ENCODE measurements at regions not wholly inside any gene's neighbourhood (a gene's known extent, or its start where the extent isn't known, plus 50 kb on each side); places are given as distances from the start of the nearest gene placed in this dataset.

DNA sequence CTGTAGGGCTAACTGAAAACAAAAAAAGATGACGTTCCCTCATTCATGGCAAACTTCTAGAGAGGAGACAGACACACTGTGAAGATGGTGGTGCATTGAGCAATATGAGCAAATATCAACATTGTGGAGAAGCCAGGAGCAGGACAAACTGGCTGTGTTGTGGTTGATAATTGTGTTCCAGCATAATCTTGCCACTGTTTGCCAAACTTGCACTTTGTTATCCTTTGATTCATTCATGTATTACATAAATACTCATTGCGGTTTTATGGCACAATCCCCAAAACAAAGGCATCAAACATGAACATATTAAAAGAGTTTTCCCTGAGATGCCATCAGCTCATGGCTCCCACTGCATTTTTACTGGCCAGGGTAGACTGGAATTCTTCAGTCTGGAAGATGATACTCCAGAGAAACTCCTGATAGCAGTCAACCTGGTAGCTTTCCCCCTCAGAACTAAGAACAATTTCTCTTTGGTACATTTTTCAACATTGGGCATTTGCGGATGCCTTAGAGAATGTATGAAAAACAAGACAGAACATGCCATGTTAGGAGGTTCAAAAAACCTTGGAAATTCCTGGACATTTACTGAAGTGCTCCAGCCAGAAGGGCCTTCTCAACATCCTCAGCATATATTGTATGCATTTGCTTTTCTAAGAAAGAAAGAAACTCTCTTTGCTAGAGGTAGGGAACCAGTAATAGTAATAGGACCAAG is 487.4 kb upstream of the CELF4 start:
- no peak for DNase-seq (ENCODE audit: low read depth in 2 of 2)

DNA sequence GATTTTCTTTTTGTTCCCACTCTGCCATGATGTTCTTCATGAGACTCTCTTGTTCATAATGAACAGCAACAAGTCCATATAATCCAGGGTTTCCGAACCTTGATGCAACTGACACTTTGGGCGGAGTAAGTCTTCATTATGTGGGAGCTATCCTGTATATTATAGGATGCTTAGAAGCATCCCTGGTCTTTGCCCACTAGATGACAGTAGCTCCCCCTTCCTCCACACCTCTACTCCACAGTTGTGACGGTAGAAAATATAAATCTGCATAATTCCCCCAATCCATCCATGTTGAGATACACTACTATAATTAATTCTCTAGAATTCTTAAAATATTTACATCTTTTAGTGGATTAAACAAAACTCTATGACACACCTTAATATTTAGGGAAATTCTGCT is 482.2 kb upstream of the CELF4 start:
- no peak for DNase-seq (ENCODE audit: low read depth in 2 of 2)

DNA sequence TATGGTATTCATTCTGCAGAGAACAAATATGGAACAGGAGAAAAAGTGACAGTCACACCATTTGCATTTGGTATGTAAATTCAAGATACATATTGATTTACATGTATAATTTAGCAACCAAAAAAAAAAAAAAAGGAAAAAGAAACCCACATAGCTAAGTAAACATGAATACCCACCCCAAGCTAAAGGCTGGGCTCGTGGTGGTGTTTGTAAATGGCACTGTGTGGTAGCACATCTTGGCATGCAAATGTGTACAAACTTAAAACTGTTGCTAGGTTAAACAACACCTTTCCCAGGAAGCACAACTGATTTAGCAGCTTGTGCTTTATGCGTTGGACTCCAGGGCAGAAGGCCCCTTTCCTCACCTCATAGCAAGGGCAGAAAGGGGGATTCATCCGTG is 481.1 kb upstream of the CELF4 start:
- no peak for DNase-seq (ENCODE audit: low read depth in 2 of 2)

DNA sequence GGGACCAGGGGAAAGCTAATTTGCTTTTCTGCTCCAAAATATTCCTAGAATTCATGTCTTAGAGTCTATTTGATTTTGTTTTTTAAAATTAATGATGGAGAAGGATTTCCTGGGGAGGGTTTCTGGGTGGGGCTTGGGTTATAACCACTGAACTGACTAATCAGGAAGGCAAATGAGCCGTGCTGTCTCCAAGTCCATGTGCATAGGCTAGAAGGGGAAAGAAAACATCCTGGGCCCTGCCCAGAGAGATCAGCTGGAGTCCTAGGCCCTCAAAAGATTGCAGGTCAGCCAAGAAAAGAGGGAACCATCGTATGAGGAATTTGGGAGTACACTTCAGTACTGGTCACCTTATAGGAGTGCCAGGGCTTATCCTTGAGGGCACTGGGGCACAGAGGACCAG is 480.2 kb upstream of the CELF4 start:
- no peak for DNase-seq (ENCODE audit: low read depth in 2 of 2)

DNA sequence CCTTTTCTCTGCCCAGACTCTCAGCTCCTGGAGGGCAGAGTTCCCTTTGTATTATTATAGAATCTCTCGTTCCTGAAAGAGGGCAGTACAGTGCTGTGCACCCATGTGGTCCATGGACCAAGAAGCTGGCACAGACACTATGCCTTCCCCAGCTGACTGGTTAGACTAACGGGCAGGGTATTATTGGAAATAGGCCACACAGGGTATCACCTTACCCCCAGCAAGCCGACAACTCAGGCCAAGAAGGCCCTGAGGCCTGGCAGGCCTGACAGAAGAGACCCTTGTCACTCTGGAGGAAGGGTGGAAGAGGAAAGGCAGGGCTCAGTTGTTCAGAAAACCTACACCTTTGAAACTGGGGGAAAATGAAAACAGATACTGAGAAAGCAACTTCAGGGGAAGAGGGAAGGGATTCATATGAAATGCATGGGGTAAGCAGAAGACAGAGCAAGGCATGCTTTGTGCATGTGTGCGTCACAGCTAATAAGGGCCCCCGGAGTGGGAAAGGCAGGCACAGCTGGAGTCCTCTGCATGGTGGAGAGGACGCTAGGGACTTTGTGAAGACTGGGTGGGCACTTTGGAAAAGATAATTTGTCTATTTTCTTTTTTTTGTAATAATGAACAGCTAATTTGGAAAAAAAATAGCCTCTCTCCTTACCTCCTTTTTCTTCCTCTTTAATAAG is 476.8 kb upstream of the CELF4 start:
- DNase-seq (ENCODE audit: low read depth in 2 of 2), result no peak

DNA sequence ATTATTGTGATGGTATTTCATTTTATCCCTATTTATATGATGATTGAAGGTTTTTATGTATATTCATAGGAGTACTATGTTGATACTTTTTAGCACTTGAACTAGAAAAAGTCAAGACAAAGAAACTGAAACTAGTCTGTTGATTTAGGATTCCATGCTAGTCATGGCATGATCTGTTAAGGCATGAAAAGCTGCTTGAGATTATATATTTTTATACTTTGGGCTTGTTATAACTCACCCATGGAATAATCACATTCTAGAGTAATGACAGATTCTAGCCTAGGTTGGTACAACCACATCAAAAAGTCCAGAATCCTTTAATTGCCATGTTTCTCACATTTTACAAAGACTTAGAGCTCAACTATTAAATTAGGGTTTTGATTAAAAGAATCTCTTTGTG is 472.6 kb upstream of the CELF4 start:
- no peak for DNase-seq (ENCODE audit: low read depth in 2 of 2)

DNA sequence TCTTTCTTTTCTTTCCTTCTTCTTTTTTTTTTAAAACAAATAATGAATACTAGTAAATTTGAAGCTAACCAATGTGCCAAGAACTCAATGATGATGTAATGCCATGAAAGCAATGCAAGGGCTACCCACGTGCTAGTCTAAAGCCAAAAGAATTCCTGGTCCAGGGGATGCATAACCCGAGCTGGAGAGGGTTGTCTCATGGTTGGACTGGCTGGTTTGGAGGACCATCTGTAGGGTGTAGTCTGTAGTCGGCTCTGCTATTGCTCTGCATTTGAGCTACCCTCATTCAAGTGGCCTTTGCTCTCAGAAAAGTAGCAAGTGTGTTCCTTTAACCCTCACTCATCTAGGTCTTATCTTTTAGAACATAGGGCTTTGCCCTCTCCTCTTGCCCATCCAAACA is 469.6 kb upstream of the CELF4 start:
- DNase-seq (ENCODE audit: low read depth in 2 of 2), result no peak

DNA sequence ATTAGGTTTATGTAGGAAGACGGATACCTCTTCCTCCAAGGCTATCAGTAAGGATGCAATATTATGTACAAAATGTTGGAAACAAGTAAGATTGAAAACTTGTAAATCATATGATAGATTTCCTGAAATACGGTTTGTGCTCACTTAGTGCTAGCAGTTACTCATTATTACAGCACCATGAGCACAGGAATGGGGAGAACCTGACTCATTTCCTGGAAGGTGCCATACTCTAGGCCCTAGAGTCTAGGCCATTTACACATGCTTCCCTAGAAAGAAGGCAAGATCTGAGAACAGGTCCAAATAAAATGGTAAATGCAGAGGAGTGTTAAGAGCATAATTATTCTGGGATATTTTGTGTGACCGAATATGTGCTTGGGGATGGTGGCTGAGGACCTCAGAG is 467.7 kb upstream of the CELF4 start:
- DNase-seq (ENCODE audit: low read depth in 2 of 2), result no peak

DNA sequence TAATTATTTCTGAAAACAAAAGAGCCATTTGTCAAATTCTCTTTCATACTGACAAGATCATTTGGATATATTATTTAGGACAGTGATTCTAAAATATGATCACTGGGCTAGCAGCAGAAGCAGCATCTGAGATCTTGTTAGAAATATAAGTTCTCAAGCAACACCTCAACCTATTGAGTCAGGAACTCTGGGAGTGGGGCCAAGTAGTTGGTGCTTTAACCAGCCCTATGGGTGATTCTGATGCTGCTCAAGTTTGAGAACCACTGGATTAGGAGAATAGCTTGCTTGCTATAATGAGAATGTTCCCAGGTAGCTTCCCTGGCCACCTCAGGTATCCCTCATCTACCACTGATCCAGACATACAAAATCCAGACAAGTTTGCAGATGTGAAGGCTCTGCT is 466.9 kb upstream of the CELF4 start:
- no peak for DNase-seq (ENCODE audit: low read depth in 2 of 2)

DNA sequence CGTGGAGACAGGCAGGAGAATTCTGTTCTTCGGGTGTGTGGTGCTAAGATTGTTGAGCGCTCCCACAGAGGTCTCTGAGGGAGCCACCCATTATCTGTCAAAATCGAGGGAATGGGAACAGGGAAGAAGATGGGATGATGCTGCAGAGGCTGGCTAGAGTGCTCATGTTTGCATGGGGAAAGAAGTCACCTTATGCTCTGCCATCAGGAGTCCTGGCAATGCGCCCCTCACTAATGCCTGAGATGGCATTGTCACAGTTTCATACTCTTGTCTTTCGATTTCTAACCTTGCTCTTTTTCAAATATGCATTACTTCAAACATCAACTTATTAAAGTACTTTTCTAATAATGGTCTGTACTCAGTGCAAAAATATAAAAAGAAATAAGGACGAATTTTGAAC is 463.3 kb upstream of the CELF4 start:
- DNase-seq (ENCODE audit: low read depth in 2 of 2), result no peak

DNA sequence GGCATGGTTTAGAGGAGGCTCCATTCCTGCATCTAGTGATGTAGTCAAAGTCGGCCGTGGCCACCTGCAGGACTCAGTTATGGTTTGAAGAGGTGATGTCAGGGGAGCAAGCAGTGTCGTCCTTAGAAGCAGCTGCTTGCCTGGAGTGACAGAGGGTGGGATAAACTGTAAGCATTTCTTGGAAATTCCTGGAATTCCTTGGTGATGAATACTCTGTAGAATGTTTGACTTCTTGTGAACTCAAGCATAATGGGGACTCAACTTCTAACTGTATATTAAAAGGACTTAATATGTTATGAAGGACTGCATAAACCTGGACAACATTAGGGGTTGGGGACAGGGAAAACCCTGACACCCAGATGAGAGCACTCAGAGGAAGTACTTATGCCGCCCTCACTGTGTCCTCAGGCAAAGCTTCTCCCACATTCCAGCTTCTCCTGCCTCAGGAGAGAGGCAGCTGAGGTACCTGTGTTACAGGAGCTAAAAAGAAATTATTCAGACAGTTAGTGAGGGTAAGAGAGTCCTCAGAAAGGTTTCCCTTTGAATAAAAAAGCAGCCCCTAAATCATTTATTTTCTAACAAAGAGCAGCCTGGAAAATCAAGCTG is 459.9 kb upstream of the CELF4 start:
- no peak for DNase-seq (ENCODE audit: low read depth in 2 of 2)

DNA sequence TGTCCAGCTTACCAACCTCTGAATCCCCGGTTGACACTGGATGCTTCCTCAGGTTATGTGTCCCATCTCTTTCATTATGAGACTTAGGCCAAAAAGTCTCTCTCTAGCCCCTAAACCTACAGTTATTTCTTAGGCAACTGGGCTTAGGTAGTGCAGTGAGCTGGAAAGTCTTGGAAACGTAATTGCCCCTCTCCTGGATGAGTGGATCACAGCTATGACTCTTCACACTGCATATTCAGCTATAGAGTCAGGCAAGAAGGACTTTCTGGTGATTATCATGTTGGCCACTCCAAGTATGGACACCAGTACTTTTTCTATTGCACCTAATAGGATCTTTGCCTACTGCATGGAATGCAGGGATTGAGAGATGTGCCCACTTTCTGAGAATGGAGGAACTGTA is 458.3 kb upstream of the CELF4 start:
- DNase-seq (ENCODE audit: low read depth in 2 of 2), result no peak

DNA sequence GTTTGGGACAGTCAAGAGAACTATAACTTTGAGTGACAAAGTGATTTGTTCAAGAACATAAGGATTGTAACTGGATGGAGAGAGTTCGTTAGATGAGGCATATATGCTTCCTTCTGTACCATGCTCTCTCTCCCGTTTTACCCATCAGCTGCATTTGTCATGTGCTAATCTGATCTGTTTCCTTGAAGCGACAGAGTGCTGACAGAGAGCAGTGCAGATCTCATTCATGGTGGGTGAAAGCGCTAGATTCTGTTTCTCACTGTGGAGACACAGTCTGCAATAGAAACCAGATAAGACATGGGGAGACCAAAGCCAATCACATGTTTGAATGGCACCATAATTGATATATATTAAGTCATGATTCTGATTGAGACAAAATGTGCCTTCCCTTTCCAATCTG is 456.6 kb upstream of the CELF4 start:
- no peak for DNase-seq (ENCODE audit: low read depth in 2 of 2)

DNA sequence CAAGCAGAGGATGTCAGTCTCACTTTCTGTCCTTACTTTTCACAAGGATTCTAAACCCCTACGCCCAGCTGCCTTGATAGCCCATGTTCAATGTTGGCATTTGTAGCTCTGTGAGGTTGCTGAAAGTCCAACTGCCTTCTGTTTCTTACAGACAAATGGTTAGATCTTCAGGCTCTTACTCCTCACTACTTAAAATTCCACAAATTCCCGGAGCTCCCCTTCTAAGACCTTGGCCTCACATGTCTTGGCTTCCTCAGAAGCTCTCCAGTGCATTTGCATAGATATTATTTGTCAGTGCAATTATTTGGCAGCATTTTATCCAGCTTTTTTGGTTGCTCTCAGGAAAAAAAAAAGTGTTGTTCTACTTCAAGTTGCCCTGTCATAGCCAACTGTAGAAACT is 453.7 kb upstream of the CELF4 start:
- no peak for DNase-seq (ENCODE audit: low read depth in 2 of 2)

DNA sequence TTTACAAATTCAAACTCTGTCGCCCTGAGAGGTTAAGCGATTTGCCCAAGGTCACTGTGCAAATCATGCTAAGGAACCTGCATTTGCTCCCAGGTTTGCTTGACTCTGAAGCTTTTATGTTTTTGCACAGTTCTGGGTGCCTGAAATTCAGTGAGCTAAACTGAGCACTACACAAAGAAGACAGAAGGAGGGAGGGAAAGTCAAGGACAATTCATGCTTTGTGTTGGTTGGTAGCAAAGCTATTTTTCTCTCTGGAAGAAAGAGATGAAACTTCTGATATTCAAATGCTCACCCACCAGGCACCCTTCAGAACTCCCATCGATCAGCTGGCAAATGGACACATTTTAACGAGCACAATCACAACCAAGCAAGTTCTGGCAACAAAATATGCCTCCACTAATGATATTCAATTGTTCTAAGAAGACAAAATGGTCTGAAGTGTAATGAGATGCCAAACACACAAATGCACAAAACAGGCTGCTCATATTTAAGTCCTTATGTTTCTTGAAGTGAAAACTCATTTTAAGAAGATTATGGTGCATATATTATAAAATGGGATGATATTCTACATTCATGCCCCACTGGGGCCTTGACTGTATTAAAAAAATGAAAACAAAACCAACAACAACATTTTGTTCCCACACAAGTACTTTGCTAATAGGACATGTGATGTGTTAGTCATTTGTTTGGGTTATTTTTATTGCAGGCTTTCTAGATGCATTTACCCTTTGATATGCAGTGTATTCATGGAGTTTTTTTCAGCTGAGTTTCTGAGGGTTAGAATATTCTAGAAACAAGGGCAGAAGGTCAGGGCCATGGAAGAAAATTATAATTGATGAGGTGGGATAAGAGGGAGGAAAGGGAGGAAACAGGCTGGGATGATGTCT is 445.6 kb upstream of the CELF4 start:
- no peak for DNase-seq (ENCODE audit: low read depth in 2 of 2)

DNA sequence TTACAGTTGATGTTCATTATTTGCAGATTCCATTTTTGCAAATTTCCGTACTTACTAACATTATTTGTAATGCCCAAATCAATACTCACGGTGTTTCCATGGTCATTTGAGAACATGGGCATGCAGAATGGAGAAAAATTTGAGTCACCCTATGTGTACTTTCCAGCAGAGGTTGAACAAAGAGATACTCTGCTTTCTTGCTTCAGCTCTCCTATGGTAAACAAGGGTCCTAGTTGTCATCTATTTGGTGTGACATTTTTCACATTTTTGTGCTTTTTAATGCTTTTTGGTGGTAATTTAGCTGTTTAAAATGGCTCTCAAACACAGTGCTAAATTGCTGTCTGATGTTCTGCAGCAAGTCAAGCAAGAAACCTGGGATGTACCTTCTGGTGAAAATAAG is 444.4 kb upstream of the CELF4 start:
- DNase-seq (ENCODE audit: low read depth in 2 of 2), result no peak

DNA sequence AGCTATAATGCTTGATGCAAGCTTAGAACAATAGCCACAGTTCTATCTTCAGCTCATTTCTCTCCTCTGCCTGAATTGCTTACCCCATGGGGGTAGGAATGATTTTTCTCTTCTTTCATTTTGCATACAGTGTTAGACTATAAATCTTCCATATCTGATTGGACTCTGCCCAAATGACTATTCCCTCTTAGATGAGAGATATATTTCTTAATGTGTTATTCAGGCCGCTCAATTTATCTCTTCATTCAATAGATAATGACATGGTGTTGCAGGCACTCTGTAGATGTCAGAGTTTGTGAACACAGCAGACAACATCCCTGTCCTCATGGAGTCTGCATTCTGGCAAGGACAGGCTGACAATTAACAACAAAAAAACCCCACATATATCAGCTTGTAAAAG is 443.7 kb upstream of the CELF4 start:
- DNase-seq (ENCODE audit: low read depth in 2 of 2), result no peak

DNA sequence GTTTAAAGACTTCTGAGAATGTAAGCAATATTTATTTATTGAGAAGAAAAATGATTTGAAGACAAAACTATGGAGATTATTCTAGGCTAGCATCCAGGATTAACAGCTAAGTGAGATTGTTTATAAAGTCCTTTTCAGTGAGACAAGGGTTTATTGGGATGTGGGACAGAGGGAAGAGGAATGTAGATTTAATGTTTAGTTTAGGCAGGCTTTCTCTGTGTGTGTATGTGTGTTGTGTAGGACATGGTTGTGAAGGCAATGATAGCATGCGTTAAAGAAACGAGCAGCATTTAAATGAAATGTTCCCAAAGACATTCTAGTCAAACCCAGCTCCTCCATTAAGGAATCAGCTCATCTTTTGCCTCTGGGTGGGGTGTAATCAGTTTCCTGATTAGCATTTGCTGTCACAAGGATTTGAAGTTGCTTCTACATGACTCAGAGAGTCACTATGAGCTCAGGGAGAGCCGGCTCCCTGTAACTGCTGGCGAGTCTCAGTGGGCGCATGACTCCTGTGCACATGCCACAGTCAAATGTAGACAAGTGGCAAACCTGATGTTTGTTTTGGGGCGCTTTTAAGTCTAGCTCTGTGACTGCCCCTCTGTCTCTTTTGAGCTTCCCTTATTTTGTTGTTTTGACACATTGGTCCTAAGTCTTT is 442.2 kb upstream of the CELF4 start:
- DNase-seq (ENCODE audit: low read depth in 2 of 2), result no peak

DNA sequence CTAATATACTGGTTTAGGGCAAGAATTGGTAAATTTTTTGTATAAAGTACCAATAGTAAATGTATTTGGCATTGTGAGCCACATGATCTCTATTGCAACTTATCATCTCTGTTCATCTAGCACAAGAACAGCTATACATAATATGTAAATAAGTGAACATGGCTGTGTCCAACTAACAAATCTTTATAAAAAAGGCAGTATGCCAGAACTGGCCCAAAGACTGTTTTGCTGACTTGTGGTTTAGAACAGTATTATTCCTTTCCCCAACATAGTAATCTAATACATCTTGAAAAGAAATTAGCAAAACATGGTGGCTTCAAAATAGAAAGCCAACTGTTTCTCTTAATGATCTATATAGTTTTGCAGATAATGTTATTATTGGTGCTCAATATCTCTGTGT is 441.4 kb upstream of the CELF4 start:
- no peak for DNase-seq (ENCODE audit: low read depth in 2 of 2)

DNA sequence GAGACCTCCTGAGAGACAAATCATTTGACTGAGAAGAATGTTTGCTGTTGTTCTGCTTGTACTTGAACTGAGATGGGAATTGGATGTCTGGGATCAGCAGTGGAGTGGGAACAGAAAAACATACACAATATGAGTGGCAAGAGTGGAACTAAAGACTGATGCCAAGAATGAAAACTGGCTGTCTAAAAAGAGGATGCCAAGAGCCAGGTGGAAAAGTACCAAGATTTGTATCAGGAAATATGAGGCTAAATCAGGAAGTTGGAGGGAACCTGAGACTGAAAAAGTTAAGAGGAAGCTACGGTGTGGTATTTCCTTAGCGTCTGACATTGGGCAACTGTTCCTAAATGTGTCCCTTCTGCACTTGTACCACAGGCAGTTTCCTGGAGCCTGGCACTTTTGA is 440.9 kb upstream of the CELF4 start:
- DNase-seq (ENCODE audit: low read depth in 2 of 2), result no peak

DNA sequence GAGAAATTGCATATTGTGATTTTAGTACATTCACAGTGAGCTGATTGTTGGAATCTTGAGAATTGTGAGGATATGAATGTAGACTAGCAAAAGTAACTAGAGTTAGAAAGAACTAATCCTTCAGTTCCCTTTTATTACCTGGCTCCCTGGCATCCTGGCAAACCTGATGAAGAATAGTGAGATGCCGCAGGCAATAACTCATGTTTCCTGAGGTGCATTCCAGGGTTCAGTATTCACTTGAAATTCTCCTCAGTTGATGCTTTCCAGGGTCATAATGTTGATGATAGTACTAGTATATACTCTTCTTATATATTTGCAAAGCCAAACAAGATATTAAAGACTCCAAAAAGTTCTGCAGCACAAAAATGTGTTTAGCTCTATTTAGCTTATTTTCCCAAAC is 432.1 kb upstream of the CELF4 start:
- no peak for DNase-seq (ENCODE audit: low read depth in 2 of 2)

DNA sequence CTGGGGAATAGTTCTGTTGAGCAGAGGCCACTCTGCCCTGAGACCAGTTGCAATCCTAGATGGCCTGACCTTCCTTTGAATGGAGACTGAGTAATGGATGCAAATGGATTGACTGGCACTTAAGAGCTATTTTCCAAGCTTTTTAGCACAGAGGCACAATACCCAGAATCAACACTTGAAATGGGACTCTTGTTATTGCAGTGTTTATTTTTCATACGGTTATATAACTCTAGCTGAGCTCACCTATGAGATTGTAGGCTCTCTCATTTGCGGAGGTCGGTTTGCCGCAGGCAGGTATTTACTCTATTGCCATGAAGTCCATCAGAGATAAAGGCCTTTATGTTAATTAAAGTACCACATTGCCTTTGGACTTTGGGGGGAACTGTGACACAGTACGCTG is 422.3 kb upstream of the CELF4 start:
- no peak for DNase-seq (ENCODE audit: low read depth in 2 of 2)
